ENCODE measurements at regions not wholly inside any gene's neighbourhood (a gene's known extent, or its start where the extent isn't known, plus 50 kb on each side); places are given as distances from the start of the nearest gene placed in this dataset.

DNA sequence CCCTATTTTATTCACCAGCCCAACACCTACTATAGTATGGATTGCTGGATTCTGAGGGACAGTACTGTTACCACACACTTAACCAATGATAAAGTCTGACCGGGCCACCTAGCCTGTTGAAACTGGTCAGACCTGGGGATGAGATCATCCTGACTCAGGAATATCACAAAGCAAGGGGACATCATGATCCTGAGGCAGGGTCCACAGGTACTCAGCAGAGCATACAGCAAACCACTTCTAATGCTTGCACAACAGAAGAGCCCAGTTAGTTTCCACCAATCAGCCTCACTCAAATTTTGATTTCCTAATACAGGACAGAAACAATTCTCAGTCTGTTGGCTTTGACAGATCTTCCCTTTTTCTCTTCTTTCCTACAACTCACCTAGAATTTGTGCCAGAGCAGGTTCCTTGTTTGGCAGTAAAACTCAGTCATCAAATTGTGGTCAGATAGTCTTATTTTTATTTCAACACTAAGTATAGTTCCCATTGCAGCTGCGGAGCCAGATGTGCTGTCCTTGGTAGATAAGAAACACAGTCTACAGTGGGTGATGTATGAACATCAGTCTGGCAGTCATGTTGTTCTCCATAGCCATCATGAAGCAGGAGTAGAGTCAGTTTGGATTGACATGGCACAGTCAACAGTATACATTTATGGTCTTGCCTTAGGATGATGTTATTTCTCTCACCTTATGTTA, 90.1 kb upstream of the PRR23C start:
- TF ChIP-seq CTCF (IDR thresholded peaks at IDR 0.05) (no peak), EZH2phosphoT487 (IDR thresholded peaks at IDR 0.05) (no peak), EZH2 (IDR thresholded peaks at IDR 0.05) (no peak)

Data from neural progenitor cell (in vitro differentiated cells).